ENCODE measurements at regions not wholly inside any gene's neighbourhood (a gene's known extent, or its start where the extent isn't known, plus 50 kb on each side); places are given as distances from the start of the nearest gene placed in this dataset.
"Not testable (repeated sequence)": the region's sequence is repeated elsewhere in the genome, so short reads cannot be mapped to it uniquely, and the experiment has no call there.

DNA sequence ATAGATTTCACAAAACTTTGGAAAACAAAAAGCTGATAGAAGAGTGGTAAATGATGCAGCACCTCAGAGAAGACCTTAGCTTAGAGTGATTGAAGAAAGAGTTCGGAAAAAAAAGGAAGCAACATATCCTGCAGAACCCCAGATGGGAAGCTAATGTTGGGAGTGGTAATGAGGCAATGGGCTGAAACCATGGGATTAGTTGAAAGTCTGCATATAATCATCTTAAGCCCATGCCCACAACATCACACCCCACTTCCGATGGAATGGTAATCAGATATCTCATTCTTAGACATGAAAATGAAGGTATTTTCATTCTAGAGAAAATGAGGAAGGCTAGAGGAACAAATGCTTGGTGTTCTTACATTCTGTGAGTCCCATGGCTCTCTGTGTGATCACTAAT is 146.3 kb upstream of the ADAMTS3 start:
- no peaks in the 10 kb centered on the region for H3K36me3 ChIP-seq (ENCODE audit: control insufficient read depth, insufficient read depth, low read length)
- H3K9ac ChIP-seq (ENCODE audit: low read depth, low read length): no peak overlapping the region
- no peak overlapping the region for H3K4me3 ChIP-seq (ENCODE audit: low read depth, low read length)
- H3K4me1 ChIP-seq (ENCODE audit: control insufficient read depth, insufficient read depth, low read length): no peaks in the 10 kb centered on the region
- H3K27ac ChIP-seq (ENCODE audit: low read depth, low read length): no peak overlapping the region
- H3K27me3 ChIP-seq (ENCODE audit: control insufficient read depth, insufficient read depth, low read length): no peaks in the 10 kb centered on the region
- H3K9me3 ChIP-seq (ENCODE audit: control insufficient read depth, insufficient read depth, low read length): no peaks in the 10 kb centered on the region

DNA sequence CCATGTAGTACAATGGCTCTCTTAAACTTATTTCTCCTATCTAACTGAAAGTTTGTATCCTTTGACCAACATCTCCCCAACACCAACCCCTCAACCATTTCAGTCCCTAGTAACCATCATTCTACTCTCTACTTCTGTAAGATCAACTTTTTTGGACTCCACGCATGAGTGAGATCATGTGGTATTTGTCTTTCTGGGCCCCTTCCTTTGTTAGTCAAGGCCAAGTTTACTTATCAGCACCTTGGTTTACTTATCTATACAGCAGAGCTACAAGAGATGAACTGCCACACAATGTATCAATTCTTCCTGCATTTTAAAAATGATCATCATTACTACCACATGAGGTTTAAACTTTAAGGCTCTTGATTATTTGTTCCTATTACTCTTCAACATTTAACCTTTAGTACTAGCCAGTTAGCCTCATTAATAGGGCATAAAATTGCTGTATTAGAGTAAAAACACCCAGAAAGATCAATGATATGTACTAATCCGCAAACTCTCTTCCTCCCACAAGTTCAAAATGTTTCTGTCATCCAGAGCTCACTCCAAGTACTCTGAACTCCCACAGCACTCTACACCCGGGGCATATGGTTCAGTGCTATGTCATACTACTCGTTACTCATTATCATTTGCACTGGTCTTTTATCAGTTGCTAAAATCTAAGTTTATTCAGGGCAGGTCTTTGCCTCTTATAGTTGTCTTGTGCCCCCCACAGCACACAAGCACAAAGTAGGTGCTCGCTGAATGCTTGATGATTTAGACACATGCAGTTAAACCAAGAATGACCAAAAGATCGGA is 145.7 kb upstream of the ADAMTS3 start:
- Histone ChIP-seq H3K9ac (ENCODE audit: low read depth, low read length) (no peak overlapping the region), H3K4me1 (ENCODE audit: control insufficient read depth, insufficient read depth, low read length) (no peaks in the 10 kb centered on the region), H3K9me3 (ENCODE audit: control insufficient read depth, insufficient read depth, low read length) (no peaks in the 10 kb centered on the region), H3K36me3 (ENCODE audit: control insufficient read depth, insufficient read depth, low read length) (no peaks in the 10 kb centered on the region), H3K4me3 (ENCODE audit: low read depth, low read length) (no peak overlapping the region), H3K27me3 (ENCODE audit: control insufficient read depth, insufficient read depth, low read length) (no peaks in the 10 kb centered on the region), H3K27ac (ENCODE audit: low read depth, low read length) (no peak overlapping the region)

GRCh38 chr4:72712997-72713396 is 144.0 kb upstream of the ADAMTS3 start:
- Histone ChIP-seq H3K9me3 (ENCODE audit: control insufficient read depth, insufficient read depth, low read length) (no peaks in the 10 kb centered on the region), H3K27me3 (ENCODE audit: control insufficient read depth, insufficient read depth, low read length) (no peaks in the 10 kb centered on the region), H3K9ac (ENCODE audit: low read depth, low read length) (no peak overlapping the region), H3K36me3 (ENCODE audit: control insufficient read depth, insufficient read depth, low read length) (no peaks in the 10 kb centered on the region), H3K4me3 (ENCODE audit: low read depth, low read length) (no peak overlapping the region), H3K4me1 (ENCODE audit: control insufficient read depth, insufficient read depth, low read length) (no peaks in the 10 kb centered on the region), H3K27ac (ENCODE audit: low read depth, low read length) (no peak overlapping the region)

DNA sequence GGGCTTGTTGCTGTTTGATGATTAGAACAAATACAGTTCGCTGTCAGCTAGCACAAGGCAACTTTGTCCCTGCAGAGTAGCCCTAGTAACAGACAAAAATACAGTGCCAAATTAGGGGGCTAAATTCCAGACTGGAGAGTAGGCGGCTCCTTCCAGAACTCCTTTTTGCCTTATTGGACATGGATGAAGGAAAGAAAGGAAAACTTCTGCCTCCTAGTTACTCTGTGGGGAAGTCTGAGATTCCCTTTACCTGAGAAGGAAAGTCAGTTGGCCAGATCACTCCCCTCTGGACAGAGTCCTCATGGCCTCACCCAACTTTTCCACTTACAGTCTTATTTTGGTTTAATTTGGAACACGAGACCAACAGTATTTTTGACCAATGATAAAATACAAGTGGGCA is 140.5 kb upstream of the ADAMTS3 start:
- Histone ChIP-seq H3K36me3 (ENCODE audit: control insufficient read depth, insufficient read depth, low read length) (no peaks in the 10 kb centered on the region), H3K4me1 (ENCODE audit: control insufficient read depth, insufficient read depth, low read length) (no peaks in the 10 kb centered on the region), H3K27ac (ENCODE audit: low read depth, low read length) (no peak overlapping the region), H3K27me3 (ENCODE audit: control insufficient read depth, insufficient read depth, low read length) (no peaks in the 10 kb centered on the region), H3K9ac (ENCODE audit: low read depth, low read length) (no peak overlapping the region), H3K4me3 (ENCODE audit: low read depth, low read length) (no peak overlapping the region), H3K9me3 (ENCODE audit: control insufficient read depth, insufficient read depth, low read length) (no peaks in the 10 kb centered on the region)

GRCh38 chr4:72706684-72707083 is 137.7 kb upstream of the ADAMTS3 start:
- Histone ChIP-seq H3K27me3 (ENCODE audit: control insufficient read depth, insufficient read depth, low read length) (no peaks in the 10 kb centered on the region), H3K9me3 (ENCODE audit: control insufficient read depth, insufficient read depth, low read length) (no peaks in the 10 kb centered on the region), H3K36me3 (ENCODE audit: control insufficient read depth, insufficient read depth, low read length) (no peaks in the 10 kb centered on the region), H3K4me1 (ENCODE audit: control insufficient read depth, insufficient read depth, low read length) (no peaks in the 10 kb centered on the region), H3K9ac (ENCODE audit: low read depth, low read length) (no peak overlapping the region), H3K4me3 (ENCODE audit: low read depth, low read length) (no peak overlapping the region), H3K27ac (ENCODE audit: low read depth, low read length) (no peak overlapping the region)

GRCh38 chr4:72704925-72705640 is 136.1 kb upstream of the ADAMTS3 start:
- not testable (repeated sequence) for H3K9me3 ChIP-seq (ENCODE audit: control insufficient read depth, insufficient read depth, low read length); H3K9ac ChIP-seq (ENCODE audit: low read depth, low read length); H3K4me3 ChIP-seq (ENCODE audit: low read depth, low read length)

GRCh38 chr4:72702948-72703347 is 133.9 kb upstream of the ADAMTS3 start:
- no peak overlapping the region for H3K4me3 ChIP-seq (ENCODE audit: low read depth, low read length)
- no peak overlapping the region for H3K27ac ChIP-seq (ENCODE audit: low read depth, low read length)
- H3K9ac ChIP-seq (ENCODE audit: low read depth, low read length): no peak overlapping the region
- H3K36me3 ChIP-seq (ENCODE audit: control insufficient read depth, insufficient read depth, low read length): no peaks in the 10 kb centered on the region
- H3K9me3 ChIP-seq (ENCODE audit: control insufficient read depth, insufficient read depth, low read length): no peaks in the 10 kb centered on the region
- no peaks in the 10 kb centered on the region for H3K27me3 ChIP-seq (ENCODE audit: control insufficient read depth, insufficient read depth, low read length)
- no peaks in the 10 kb centered on the region for H3K4me1 ChIP-seq (ENCODE audit: control insufficient read depth, insufficient read depth, low read length)

More at GRCh38 chr4:72704925-72705640, 136.1 kb upstream of the ADAMTS3 start:
- H3K36me3 ChIP-seq (ENCODE audit: control insufficient read depth, insufficient read depth, low read length); H3K27ac ChIP-seq (ENCODE audit: low read depth, low read length); H3K27me3 ChIP-seq (ENCODE audit: control insufficient read depth, insufficient read depth, low read length); H3K4me1 ChIP-seq (ENCODE audit: control insufficient read depth, insufficient read depth, low read length): not testable (repeated sequence)

DNA sequence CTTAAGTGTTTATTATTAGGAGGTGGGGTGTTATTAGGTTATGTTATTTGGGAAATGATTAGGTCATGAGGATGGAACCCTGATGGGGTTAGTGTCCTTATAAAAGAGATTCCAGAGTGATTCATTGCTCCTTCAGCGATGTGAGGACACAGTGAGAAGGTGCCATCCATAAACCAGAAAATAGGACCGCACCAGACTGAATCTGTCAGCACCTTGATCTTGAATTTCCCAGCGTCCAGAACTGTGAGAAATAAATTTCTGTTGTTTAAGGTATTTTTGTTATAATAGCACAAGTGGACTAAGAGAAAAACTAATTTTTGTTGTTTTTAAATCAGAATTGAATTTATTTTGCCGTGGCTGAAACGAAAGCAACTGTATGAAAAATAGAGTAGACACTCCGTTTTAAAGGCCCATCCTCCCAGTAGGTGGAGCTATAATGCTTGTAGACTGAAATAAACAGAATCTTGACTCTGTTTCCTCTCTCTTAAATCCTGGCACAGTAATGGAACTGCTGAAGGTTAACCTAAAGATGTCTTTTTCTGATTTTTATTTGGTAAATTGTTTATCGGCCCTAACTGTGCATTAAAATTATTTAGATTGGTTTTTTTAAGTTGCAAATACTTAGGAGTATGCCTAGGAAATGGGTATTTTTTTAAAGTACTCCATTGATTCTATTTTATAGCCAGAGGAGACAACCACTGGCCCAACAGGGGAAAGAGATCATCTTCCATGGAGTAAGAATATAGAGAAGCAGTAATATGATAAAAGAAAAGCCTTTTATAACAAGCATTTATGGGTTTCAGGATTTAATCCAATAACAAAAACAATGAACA is 133.2 kb upstream of the ADAMTS3 start:
- H3K27me3 ChIP-seq (ENCODE audit: control insufficient read depth, insufficient read depth, low read length): no peaks in the 10 kb centered on the region
- no peaks in the 10 kb centered on the region for H3K36me3 ChIP-seq (ENCODE audit: control insufficient read depth, insufficient read depth, low read length)
- no peak overlapping the region for H3K9ac ChIP-seq (ENCODE audit: low read depth, low read length)
- H3K27ac ChIP-seq (ENCODE audit: low read depth, low read length): no peak overlapping the region
- no peaks in the 10 kb centered on the region for H3K9me3 ChIP-seq (ENCODE audit: control insufficient read depth, insufficient read depth, low read length)
- H3K4me1 ChIP-seq (ENCODE audit: control insufficient read depth, insufficient read depth, low read length): no peaks in the 10 kb centered on the region
- peak overlapping the region; percentile 51; the same call in 1 of the 2 replicates for H3K4me3 ChIP-seq (ENCODE audit: low read depth, low read length)

GRCh38 chr4:72690771-72691170 is 121.8 kb upstream of the ADAMTS3 start:
- Histone ChIP-seq H3K9ac (ENCODE audit: low read depth, low read length) (no peak overlapping the region), H3K27me3 (ENCODE audit: control insufficient read depth, insufficient read depth, low read length) (no peaks in the 10 kb centered on the region), H3K36me3 (ENCODE audit: control insufficient read depth, insufficient read depth, low read length) (no peaks in the 10 kb centered on the region), H3K27ac (ENCODE audit: low read depth, low read length) (no peak overlapping the region), H3K4me1 (ENCODE audit: control insufficient read depth, insufficient read depth, low read length) (no peaks in the 10 kb centered on the region), H3K9me3 (ENCODE audit: control insufficient read depth, insufficient read depth, low read length) (no peaks in the 10 kb centered on the region), H3K4me3 (ENCODE audit: low read depth, low read length) (no peak overlapping the region)

- H3K4me1 ChIP-seq (ENCODE audit: control insufficient read depth, insufficient read depth, low read length): no peaks in the 10 kb centered on the region
- H3K27me3 ChIP-seq (ENCODE audit: control insufficient read depth, insufficient read depth, low read length): no peaks in the 10 kb centered on the region
- H3K4me3 ChIP-seq (ENCODE audit: low read depth, low read length): no peak overlapping the region
- H3K27ac ChIP-seq (ENCODE audit: low read depth, low read length): no peak overlapping the region
- H3K9me3 ChIP-seq (ENCODE audit: control insufficient read depth, insufficient read depth, low read length): no peaks in the 10 kb centered on the region
- H3K9ac ChIP-seq (ENCODE audit: low read depth, low read length): no peak overlapping the region
- H3K36me3 ChIP-seq (ENCODE audit: control insufficient read depth, insufficient read depth, low read length): no peaks in the 10 kb centered on the region
Measured at GRCh38 chr4:72689923-72690322, 120.9 kb upstream of the ADAMTS3 start.

- H3K9me3 ChIP-seq (ENCODE audit: control insufficient read depth, insufficient read depth, low read length); H3K36me3 ChIP-seq (ENCODE audit: control insufficient read depth, insufficient read depth, low read length); H3K4me1 ChIP-seq (ENCODE audit: control insufficient read depth, insufficient read depth, low read length); H3K27me3 ChIP-seq (ENCODE audit: control insufficient read depth, insufficient read depth, low read length); H3K4me3 ChIP-seq (ENCODE audit: low read depth, low read length); H3K27ac ChIP-seq (ENCODE audit: low read depth, low read length); H3K9ac ChIP-seq (ENCODE audit: low read depth, low read length): not testable (repeated sequence)
Measured at GRCh38 chr4:72686390-72686789, 117.4 kb upstream of the ADAMTS3 start.

Data from HUES48 (cell line).